Fibroblast of villous mesenchyme (primary cell): ENCODE measurements at regions not wholly inside any gene's neighbourhood (a gene's known extent, or its start where the extent isn't known, plus 50 kb on each side); places are given as distances from the start of the nearest gene placed in this dataset.

ENCODE experiments used
- DNase-seq: peaks from one replicate; pipeline ENCODE4 v3.0.0-alpha.2; 2010; ENCODE audit warnings: low read depth
- H3K4me3 ChIP-seq: 2 replicates; pipeline ENCODE4 v1.5.1; 2011; ENCODE audit warnings: low read depth, mild to moderate bottlenecking, low read length
- CTCF ChIP-seq: IDR thresholded peaks from 2 replicates; pipeline ENCODE4 v1.5.1; 2012; ENCODE audit warnings: low read depth, mild to moderate bottlenecking, low read length; ENCODE audit not compliant: insufficient read depth

GRCh38 chr2:58926112-58926511 is 685.0 kb upstream of the FANCL start:
- TF ChIP-seq CTCF, result no peak
- no peak for DNase-seq
- no peak overlapping the region for H3K4me3 ChIP-seq

GRCh38 chr2:58925676-58926081 is 684.6 kb upstream of the FANCL start:
- TF ChIP-seq CTCF, result no peak
- H3K4me3 ChIP-seq, result no peak overlapping the region
- DNase-seq, result peak; percentile 59

GRCh38 chr2:58923869-58924268 is 682.7 kb upstream of the FANCL start:
- peak; percentile 90 for DNase-seq
- H3K4me3 ChIP-seq, result no peak overlapping the region
- TF ChIP-seq CTCF, result no peak

GRCh38 chr2:58922245-58922644 is 681.1 kb upstream of the FANCL start:
- H3K4me3 ChIP-seq, result no peak overlapping the region
- no peak for DNase-seq
- TF ChIP-seq CTCF, result no peak

GRCh38 chr2:58921676-58922075 is 680.6 kb upstream of the FANCL start:
- TF ChIP-seq CTCF, result no peak
- no peak overlapping the region for H3K4me3 ChIP-seq
- DNase-seq, result no peak

GRCh38 chr2:58920001-58920400 is 678.9 kb upstream of the FANCL start:
- TF ChIP-seq CTCF, result no peak
- DNase-seq, result peak; percentile 21
- H3K4me3 ChIP-seq, result no peak overlapping the region

GRCh38 chr2:58919316-58919715 is 678.2 kb upstream of the FANCL start:
- no peak overlapping the region for H3K4me3 ChIP-seq
- TF ChIP-seq CTCF, result no peak
- DNase-seq, result no peak
